Right cardiac atrium (tissue), 5 donors: ENCODE measurements at regions not wholly inside any gene's neighbourhood (a gene's known extent, or its start where the extent isn't known, plus 50 kb on each side); places are given as distances from the start of the nearest gene placed in this dataset.

Source experiments
- ATAC-seq, 2 donors: fragments of 200-7000 bp; cut with Tn5 transposase; one replicate each; pipeline versions ENCODE4 v1.8.0 to v1.9.1; 2020; ENCODE audit warnings: moderate library complexity in 2 of 2, mild to moderate bottlenecking in 1 of 2
- DNase-seq, 3 donors: peaks; one replicate each; pipeline ENCODE4 v3.0.0-alpha.2; 2020
- H3K27ac ChIP-seq: one replicate; pipeline ENCODE4 v1.5.1; 2013; ENCODE audit warnings: mild to moderate bottlenecking, low read length, control low read depth, moderate library complexity
- H3K27me3 ChIP-seq: one replicate; pipeline ENCODE4 v1.6.1; 2013; ENCODE audit not compliant: control insufficient read depth, insufficient read depth
- H3K4me1 ChIP-seq: one replicate; pipeline ENCODE4 v1.6.1; 2013; ENCODE audit warnings: low read length; ENCODE audit not compliant: control insufficient read depth, insufficient read depth
- H3K4me3 ChIP-seq: one replicate; pipeline ENCODE4 v1.5.1; 2013; ENCODE audit warnings: low read length, control low read depth
- H3K9me3 ChIP-seq: one replicate; pipeline ENCODE4 v1.6.1; 2013; ENCODE audit warnings: low read length; ENCODE audit not compliant: control insufficient read depth
- WGBS: extraction: QIAGEN DNeasy Blood & Tissue Kit; methylation state at CpG from one replicate; pipeline ENCODE4 v1.1.7; 2013; 5-methylcytosine and 5-hydroxymethylcytosine counted together
- intact Hi-C, 4 donors: fragments of 100-400 bp; cut with DNase I; formaldehyde crosslinking; loops; one replicate each; pipeline versions ENCODE4 v1.11.0 to v1.14.0; 2022 to 2023
- donor health status: healthy with polysubstance abuse.
- donor health status: DM: no; HTN: yes; CAD: no.
- donor health status: DM: no; HTN: no; CAD: no.
- donor health status: DM: no; HTN: yes; CAD: no; lungs with severe emphysema.
- donor health status: DM: yes; HTN: yes; CAD: no.

GRCh38 chr5:135688385-135688784 lies 109.6 kb upstream of the CXCL14 start:
- no peaks in the 10 kb centered on the region for H3K9me3 ChIP-seq
- intact Hi-C loops: no loop called here
- H3K27me3 ChIP-seq: no peaks in the 10 kb centered on the region
- WGBS: 69% methylated on average over 2 of the region's 2 CpGs
- ATAC-seq (no peak), DNase-seq (no peak)
- H3K4me3 ChIP-seq: no peak overlapping the region
- H3K27ac ChIP-seq: no peak overlapping the region
- no peaks in the 10 kb centered on the region for H3K4me1 ChIP-seq

- intact Hi-C loops: no loop called here
- ATAC-seq (no peak), DNase-seq (no peak)
- H3K4me3 ChIP-seq: no peak overlapping the region
- H3K4me1 ChIP-seq: no peaks in the 10 kb centered on the region
- no peak overlapping the region for H3K27ac ChIP-seq
- no peaks in the 10 kb centered on the region for H3K9me3 ChIP-seq
- H3K27me3 ChIP-seq: no peaks in the 10 kb centered on the region
Observed at GRCh38 chr5:135683189-135683588, 104.4 kb upstream of the CXCL14 start.

GRCh38 chr5:135680713-135681112 lies 101.9 kb upstream of the CXCL14 start:
- intact Hi-C loops: no loop called here
- H3K27ac ChIP-seq: no peak overlapping the region
- no peaks in the 10 kb centered on the region for H3K27me3 ChIP-seq
- 81% methylated on average over 5 of the region's 5 CpGs for WGBS
- ATAC-seq (no peak), DNase-seq (no peak)
- no peaks in the 10 kb centered on the region for H3K4me1 ChIP-seq
- H3K9me3 ChIP-seq: no peaks in the 10 kb centered on the region
- no peak overlapping the region for H3K4me3 ChIP-seq

- Histone ChIP-seq H3K4me3 (no peak overlapping the region), H3K9me3 (no peaks in the 10 kb centered on the region), H3K4me1 (no peaks in the 10 kb centered on the region), H3K27me3 (no peaks in the 10 kb centered on the region), H3K27ac (no peak overlapping the region)
- DNase-seq (no peak), ATAC-seq (no peak)
- intact Hi-C loops: no loop called here
- 91% methylated on average over 2 of the region's 2 CpGs for WGBS
Observed at GRCh38 chr5:135678640-135679268, 100.0 kb upstream of the CXCL14 start.

- H3K4me3 ChIP-seq: no peak overlapping the region
- no peaks in the 10 kb centered on the region for H3K9me3 ChIP-seq
- 62% methylated on average over 3 of the region's 3 CpGs for WGBS
- DNase-seq (no peak), ATAC-seq (no peak)
- no peaks in the 10 kb centered on the region for H3K4me1 ChIP-seq
- intact Hi-C loops: no loop called here
- no peak overlapping the region for H3K27ac ChIP-seq
- H3K27me3 ChIP-seq: no peaks in the 10 kb centered on the region
Observed at GRCh38 chr5:135671966-135672365, 93.2 kb upstream of the CXCL14 start.

- ATAC-seq: no peak
- H3K9me3 ChIP-seq: no peaks in the 10 kb centered on the region
- H3K4me1 ChIP-seq: no peaks in the 10 kb centered on the region
- WGBS: 42% methylated on average over 5 of the region's 5 CpGs
- H3K27ac ChIP-seq: no peak overlapping the region
- no peak for DNase-seq
- no peak overlapping the region for H3K4me3 ChIP-seq
- H3K27me3 ChIP-seq: no peaks in the 10 kb centered on the region
- intact Hi-C loops: no loop called here
Observed at GRCh38 chr5:135671052-135671705, 92.4 kb upstream of the CXCL14 start.

GRCh38 chr5:135670588-135670987 lies 91.8 kb upstream of the CXCL14 start:
- 68% methylated on average over 6 of the region's 6 CpGs for WGBS
- ATAC-seq (no peak), DNase-seq (no peak)
- Histone ChIP-seq H3K4me3 (no peak overlapping the region), H3K9me3 (no peaks in the 10 kb centered on the region), H3K4me1 (no peaks in the 10 kb centered on the region), H3K27me3 (no peaks in the 10 kb centered on the region), H3K27ac (no peak overlapping the region)
- intact Hi-C loops: no loop called here

- no peak overlapping the region for H3K4me3 ChIP-seq
- 38% methylated on average over 2 of the region's 2 CpGs for WGBS
- no peak for DNase-seq
- ATAC-seq: no peak
- H3K27me3 ChIP-seq: no peaks in the 10 kb centered on the region
- intact Hi-C loops: no loop called here
- H3K9me3 ChIP-seq: no peaks in the 10 kb centered on the region
- no peaks in the 10 kb centered on the region for H3K4me1 ChIP-seq
- H3K27ac ChIP-seq: no peak overlapping the region
Observed at GRCh38 chr5:135669416-135669815, 90.6 kb upstream of the CXCL14 start.

GRCh38 chr5:135667673-135668072 lies 88.9 kb upstream of the CXCL14 start:
- WGBS: 73% methylated on average over 2 of the region's 2 CpGs
- Histone ChIP-seq H3K27me3 (no peaks in the 10 kb centered on the region), H3K4me1 (no peaks in the 10 kb centered on the region), H3K4me3 (no peak overlapping the region), H3K27ac (no peak overlapping the region), H3K9me3 (no peaks in the 10 kb centered on the region)
- ATAC-seq (no peak), DNase-seq (no peak)
- intact Hi-C loops: no loop called here

GRCh38 chr5:135667204-135667603 lies 88.4 kb upstream of the CXCL14 start:
- H3K27ac ChIP-seq: no peak overlapping the region
- no peaks in the 10 kb centered on the region for H3K4me1 ChIP-seq
- ATAC-seq: no peak
- no peak overlapping the region for H3K4me3 ChIP-seq
- H3K9me3 ChIP-seq: no peaks in the 10 kb centered on the region
- intact Hi-C loops: no loop called here
- 76% methylated on average over 3 of the region's 3 CpGs for WGBS
- H3K27me3 ChIP-seq: no peaks in the 10 kb centered on the region
- DNase-seq: no peak

GRCh38 chr5:135662683-135663082 lies 83.9 kb upstream of the CXCL14 start:
- Histone ChIP-seq H3K27me3 (no peaks in the 10 kb centered on the region), H3K9me3 (no peaks in the 10 kb centered on the region), H3K4me3 (no peak overlapping the region), H3K4me1 (no peaks in the 10 kb centered on the region), H3K27ac (no peak overlapping the region)
- no peak for ATAC-seq
- 82% methylated on average over 3 of the region's 3 CpGs for WGBS
- intact Hi-C loops: no loop called here
- DNase-seq: no peak

- ATAC-seq (no peak), DNase-seq (no peak)
- H3K9me3 ChIP-seq: no peaks in the 10 kb centered on the region
- H3K4me3 ChIP-seq: no peak overlapping the region
- H3K4me1 ChIP-seq: no peaks in the 10 kb centered on the region
- 52% methylated on average over 3 of the region's 3 CpGs for WGBS
- intact Hi-C loops: no loop called here
- no peak overlapping the region for H3K27ac ChIP-seq
- no peaks in the 10 kb centered on the region for H3K27me3 ChIP-seq
Observed at GRCh38 chr5:135662061-135662481, 83.3 kb upstream of the CXCL14 start.
